HT-29 (cell line): ENCODE measurements at regions not wholly inside any gene's neighbourhood (a gene's known extent, or its start where the extent isn't known, plus 50 kb on each side); places are given as distances from the start of the nearest gene placed in this dataset.
A peak's percentile ranks its signal among the peaks of the same experiment; 100 is the strongest.
"Not testable (repeated sequence)": the region's sequence is repeated elsewhere in the genome, so short reads cannot be mapped to it uniquely, and the experiment has no call there.

Experiments used
- DNase-seq: peaks from one replicate; pipeline ENCODE4 v3.0.0-alpha.2; 2015; ENCODE audit warnings: low spot score

DNA sequence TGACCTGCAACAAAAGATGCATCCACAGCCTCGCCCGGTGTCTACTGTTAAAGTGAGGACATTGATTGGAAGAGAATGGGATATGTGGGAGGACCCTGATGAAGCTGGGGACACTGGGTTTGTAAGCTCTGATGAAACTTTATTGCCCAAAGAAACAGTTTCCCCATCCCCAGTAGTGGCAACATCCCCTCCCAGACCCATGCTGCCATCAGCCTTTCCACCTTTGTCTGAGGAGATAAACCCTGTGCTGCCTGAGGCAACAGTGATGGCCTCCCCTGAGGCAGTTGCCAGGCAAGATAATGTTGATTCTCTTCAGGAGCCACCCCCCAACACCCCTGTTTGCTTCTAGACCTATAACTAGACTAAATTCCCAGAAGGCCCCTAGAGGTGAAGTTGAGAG, 234.0 kb downstream of the TFAP2B start:
- DNase-seq = not testable (repeated sequence)

DNA sequence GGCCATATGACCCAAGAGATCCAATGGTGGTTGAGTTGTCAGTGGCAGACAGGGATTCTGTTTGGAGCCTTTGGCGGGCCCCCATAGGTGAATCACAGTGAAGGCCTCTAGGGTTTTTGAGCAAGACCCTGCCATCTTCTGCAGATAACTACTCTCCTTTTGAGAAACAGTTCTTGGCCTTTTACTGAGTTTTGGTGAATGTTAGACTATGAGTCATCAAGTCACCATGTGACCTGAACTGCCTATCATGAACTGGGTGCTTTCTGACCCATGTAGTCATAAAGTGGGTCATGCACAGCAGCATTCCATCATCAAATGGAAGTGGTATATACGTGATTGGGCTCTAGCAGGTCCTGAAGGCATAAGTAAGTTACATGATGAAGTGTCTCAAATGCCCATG, 236.6 kb downstream of the TFAP2B start:
- DNase-seq = not testable (repeated sequence)

DNA sequence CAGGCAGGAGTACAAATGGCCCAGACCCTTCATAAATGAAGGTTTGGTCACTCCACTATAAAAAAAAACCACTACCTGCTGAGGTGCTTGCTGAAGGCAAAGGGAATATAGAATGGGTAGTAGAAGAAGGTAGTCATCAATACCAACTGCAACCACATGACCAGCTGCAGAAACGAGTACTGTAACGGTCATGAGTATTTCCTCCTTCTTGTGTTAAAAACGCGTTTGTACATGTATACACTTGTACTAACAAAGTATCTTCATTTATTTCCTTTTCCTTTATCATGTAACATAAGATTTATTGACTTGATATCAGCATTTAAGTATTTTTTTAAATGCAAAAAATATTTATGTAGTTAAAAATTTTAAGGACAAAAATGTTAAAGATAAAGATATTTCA, 238.6 kb downstream of the TFAP2B start:
- no peak for DNase-seq

DNA sequence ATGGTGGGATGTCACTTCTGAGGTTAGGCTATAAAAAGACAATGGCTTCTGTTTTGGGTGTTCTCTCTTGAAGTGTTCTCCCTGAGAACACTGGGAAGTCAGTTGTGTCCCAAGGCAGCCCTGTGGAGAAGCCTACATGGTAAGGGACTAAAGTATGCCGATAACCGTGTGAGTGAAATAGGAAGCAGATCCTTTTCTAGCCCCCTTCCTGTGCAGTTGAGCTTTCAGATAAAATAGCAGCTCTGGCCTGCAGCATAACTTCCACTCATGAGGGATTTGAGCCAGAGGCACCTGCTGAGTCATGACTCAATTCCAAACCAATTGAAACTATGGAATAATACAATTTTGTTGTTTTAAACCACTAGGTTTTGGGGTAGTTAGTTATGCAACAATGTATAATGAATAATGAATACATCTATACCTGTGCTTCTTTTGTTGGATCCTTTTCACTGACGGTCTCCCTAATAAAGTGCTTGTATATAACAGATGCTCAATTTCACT, 241.6 kb downstream of the TFAP2B start:
- DNase-seq = no peak

DNA sequence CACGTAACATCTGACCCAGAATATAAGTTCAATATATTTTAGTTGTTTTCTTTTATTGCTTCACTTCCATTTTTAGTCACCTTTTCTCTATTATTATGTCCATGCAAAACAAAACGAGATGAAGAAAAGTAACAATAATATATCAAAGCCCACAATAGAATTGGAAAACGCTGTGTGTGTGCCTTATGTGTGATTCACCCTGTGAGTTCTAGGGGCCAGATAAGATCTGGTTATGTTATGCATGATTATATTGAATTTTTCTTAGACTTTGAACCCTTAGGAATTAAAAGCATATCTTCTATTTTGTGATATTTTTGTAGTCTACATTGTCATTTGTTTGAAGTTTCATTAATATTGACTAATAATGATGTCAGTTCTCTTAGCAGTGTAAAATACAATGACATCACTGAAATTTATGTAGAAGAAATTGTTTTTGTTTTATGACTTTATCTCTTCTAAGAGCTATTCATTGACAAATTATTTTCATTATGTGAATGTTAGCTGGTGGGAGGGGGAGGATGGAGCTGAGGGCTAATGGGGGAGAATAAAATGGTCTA, 243.6 kb downstream of the TFAP2B start:
- no peak for DNase-seq

DNA sequence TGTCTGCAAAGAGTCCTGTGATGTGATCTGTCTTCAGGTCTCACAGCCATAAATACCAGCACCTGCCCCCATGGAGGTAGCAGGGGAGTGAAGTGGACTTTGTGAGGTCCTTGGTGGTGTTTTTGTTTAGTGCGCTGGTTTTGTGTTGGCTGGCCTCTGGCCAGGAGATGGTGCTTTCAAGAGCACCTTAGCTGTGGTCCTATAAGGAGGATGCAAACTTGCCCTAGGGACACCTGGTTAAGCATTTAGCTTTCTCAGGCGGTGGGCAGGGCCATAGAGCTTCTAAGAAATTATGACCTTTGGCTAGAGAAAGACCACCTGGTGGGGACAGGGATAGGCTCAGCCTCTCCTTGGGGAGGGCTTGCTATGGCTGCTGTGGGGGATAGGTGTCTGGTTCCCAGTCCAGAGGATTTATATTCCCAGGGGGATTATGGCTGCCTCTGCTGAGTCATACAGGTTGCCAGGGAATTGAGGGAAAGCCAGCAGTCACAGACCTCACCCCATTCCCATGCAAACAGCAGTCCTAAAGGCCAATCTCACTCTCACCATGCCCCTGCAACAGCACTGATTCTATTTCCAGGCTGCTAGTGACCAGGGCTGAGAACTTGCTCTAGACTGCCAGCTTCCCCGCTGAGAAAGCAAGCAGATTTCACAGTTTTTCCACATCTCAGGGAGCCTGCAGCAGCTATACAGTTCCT, 259.3 kb downstream of the TFAP2B start:
- DNase-seq = no peak

DNA sequence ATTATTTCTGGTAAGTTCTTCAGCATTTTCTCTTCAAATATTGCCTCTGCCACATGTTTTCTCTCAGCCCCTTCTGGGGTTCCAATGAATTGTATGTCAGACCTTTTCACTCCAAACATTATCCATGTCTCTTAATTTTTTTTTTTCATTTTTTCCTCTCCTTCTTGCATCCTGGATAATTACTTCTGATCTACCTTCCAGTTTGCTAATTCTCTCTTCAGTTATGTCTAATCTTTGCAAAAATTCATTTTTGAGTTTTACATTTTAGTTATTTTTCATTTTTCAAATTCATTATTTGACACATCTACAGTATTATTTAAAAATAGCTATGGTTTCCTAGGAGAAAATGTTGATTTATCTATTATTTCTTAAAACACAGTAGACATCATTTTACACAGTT, 271.7 kb downstream of the TFAP2B start:
- DNase-seq = no peak

DNA sequence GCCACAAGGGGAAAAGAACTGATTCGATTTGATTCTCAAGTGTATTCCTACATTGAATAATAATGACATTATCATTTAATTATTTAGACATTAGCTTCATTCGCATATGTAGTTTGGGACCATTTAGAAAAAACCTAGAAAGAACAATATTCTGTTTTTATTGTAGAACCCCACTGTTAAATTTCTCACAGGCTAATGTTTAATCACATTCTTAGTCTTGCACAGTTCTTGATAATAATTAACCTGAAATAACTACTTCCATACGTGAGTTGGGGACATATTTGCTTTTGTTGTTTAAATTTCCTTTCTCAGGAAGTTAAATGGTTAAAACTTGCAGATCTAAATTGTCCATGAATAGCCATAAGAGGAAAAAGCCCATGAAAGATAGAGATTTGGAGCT, 275.2 kb downstream of the TFAP2B start:
- peak; percentile 12 for DNase-seq

DNA sequence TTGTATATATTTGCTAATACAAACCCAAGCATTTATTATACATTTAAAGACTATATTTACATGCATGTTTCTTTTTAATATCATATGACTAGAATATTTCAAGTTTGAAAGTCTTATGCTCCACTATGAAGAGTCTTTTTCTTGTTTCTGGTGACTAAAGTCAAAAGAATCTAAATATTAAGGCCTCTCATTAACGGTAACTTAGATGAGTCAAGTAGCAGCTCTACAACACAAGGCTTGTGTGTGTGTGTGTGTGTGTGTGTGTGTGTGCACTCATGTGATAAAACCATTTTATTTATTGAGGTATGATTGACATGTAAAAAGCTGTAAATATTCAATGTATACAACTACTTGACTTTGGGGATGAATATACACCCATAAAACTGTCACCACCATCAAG, 275.6 kb downstream of the TFAP2B start:
- DNase-seq = peak; percentile 5

DNA sequence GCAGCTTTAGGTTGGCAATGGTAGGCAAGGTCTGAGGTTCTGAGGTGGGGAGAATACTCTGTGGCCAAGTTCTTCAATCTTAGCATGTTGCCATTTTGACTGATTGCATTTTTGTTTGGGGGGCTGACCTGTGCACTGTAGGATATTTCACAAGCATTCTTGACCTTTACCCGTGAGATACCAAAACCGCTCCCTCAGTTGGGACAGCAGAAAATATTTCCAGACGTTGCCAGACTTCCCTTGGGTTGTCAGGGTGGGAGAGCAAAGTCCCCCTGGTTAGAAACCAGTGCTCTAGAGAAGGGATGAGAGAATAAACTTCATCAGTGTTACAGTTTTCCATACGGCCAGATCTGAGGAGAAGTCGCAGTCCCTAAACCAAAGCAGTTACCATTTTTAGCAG, 279.6 kb downstream of the TFAP2B start:
- no peak for DNase-seq

DNA sequence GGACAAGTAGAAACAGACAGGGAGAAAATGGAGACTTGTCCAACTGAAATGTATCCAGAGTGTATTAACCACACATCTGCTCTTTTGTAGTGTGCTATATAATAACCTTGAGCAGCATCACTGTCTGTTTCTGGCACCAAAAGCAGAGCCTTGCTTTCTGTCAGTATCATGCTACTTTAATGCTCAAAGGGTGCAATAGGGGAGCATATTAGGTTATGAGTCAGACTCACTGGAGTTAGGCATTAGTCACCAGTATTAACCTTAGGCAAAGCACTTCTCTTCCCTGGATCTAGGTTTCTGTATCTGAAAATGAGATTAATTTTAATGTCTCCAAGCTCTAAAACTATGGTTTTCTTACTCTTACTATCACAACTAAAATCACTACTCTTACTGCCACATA, 280.1 kb downstream of the TFAP2B start:
- DNase-seq = no peak

DNA sequence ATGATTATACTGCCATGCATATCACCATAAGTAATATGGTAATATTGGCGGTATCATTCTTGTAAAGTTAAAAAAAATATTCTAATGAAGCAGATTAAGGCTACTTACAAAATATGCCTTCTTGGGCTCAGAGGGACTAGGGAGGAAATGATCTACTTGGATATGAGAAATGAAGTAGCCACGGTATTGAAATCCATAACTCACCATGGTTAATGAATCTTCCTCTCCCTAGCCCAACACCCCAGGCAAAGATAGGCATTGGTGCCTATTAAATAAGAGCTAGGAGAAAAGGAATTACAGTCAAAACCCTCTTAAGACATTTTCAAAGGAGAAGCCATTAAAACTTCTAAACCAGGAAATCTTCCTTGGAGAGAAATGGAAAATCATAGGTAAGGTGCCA, 280.5 kb downstream of the TFAP2B start:
- DNase-seq = no peak

DNA sequence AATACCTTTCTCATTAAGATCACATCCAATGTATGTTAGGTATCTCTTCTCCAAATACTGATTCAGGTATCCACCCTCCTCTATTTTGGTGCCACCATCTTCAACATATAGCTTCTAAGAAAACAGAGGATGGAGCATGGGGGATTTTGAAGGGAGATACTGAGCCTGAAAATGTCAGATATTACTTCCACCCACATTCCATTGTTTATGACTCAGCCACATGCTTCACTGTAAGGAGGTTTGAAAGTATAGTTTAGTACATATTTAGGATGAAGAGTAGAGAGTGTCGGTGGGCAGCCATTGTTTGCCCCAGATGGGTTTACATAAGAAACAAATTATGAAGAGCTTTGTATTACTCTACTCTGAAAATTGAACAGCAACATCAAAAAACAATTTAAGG, 286.7 kb downstream of the TFAP2B start:
- DNase-seq = no peak

DNA sequence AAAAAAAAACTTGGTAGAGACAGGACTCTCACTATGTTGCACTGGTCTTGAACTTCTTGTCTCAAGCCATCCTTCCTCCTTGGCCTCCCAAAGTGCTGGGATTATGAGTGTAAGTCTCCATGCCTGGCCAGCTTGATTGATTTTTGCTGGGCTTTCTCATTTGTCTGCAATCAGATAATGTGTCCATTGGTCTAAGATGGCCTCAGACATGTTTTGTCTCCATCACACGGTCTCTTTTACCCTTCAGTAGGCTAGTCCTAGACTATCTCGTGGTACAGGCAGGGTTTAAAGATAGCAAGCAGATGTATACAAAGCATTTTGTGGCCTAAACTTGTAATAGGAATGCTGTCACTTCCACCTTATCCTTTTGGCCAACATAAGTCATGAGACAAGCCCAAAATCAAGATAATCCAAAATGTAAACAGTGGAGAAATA, 289.1 kb downstream of the TFAP2B start:
- DNase-seq = no peak

DNA sequence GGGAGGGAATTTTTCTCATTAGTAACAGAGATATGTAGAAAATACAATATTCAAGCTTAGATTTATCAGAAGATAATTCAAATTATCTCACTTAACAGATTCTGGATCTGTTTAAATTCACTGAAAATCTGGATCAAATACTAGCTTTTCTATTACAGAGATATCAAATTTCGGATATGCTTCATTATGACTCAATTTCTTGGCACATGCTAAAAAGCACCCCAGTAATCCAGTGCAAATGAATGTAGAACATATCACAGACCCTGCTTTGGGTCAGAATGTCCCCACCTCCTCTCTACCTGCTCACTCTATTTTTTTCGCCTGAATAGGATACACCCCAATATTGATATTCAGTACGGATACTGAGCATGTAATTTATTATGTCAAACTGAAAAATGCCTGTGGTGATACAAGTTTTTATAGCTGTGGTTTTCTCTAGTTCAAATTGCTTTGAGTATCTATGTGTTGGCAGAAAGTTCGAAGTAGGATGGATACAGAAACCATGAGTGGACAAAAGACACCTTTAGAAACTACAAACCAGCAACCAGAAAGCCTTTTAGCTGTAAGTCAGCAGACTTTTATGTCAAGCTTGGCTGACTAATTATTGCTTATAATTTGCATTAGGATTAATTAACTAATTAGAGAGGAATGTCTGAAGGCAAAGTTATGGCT, 290.0 kb downstream of the TFAP2B start:
- DNase-seq = no peak

DNA sequence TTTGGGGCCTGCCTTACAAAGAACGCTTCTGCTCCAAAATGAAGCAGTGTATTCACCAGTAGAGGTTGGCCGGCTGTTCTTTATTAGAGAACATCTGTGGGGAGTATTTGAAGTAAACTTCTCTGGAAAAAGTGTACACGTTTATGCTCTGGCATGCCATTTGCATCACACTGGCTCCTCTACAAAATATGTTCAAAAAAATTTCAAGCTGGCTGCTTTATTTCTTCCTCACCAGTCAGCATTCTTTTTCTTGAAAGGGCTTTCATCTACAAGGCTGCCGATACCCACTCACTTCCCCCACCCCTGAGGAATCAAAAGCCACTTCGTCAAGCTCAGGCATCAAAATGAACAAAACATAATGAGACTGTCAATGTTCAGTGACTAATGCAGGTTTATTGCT, 294.1 kb downstream of the TFAP2B start:
- DNase-seq = no peak

DNA sequence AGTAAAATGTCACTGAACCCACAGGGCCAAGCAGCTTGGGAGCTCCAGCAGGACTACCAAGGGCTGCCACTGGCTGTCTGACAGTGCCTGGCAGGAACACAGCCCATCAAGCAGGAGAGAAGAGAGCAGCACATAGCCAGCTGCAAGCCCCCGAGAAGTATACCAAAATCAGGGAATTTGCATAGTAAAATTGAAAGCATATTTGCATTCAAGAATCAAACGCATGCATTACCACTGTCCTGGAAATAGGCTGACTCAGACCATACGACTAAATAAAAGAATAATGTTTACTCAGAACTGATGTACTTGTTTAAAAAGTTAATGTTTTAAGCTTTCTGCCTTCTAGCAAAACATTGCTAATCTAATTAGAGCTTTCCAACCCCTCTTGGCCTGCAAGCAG, 298.1 kb downstream of the TFAP2B start:
- no peak for DNase-seq

DNA sequence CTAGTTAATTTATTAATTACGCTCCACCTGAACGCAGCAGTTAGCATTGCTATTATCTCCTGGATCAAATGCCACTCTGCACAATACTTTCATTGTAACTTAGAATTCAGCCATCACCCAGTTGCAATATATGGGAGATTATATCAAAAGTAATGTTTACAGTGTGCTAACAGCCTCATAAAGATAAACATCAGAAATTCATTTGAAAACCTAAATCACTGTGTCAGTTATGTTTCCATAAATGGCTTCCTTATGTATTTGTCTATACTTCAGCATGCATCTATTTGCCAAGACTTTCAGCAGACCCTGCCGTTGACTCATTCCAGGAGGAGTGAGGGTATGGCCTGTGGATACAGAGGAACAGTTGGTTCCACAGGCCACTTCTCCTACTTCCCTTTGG, 300.1 kb downstream of the TFAP2B start:
- peak; percentile 68 for DNase-seq

DNA sequence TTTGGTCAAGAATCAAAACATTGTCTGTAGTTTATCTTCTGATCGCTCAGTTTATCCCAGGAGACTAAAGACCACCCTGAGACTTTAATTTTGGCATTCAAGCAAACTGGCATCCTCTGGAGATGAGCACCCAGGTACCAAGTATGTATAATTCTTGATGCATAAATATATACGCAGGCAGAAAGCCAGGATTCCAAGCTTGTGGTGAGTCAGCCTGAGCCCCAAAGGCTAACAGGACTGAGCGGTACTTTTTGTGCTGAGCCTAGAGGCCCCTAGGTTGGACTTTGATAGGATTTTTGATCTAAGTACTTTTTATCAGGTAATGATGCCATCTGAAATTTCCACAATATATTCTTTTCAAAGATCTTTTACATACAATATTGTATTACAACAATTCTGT, 301.3 kb downstream of the TFAP2B start:
- no peak for DNase-seq

DNA sequence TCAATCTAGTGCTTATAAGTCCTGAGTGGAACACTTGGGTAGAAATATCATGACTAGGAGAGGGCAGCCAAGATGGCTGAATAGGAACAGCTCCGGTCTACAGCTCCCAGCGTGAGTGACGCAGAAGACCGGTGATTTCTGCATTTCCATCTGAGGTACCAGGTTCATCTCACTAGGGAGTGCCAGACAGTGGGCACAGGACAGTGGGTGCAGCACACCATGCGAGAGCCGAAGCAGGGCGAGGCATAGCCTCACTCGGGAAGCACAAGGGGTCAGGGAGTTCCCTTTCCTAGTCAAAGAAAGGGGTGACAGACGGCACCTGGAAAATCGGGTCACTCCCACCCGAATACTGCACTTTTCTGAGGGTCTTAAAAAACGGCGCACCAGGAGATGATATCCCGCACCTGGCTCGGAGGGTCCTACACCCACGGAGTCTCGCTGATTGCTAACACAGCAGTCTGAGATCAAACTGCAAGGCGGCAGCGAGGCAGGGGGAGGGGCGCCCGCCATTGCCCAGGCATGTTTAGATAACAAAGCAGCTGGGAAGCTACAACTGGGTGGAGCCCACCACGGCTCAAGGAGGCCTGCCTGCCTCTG, 302.8 kb downstream of the TFAP2B start:
- DNase-seq = not testable (repeated sequence)

DNA sequence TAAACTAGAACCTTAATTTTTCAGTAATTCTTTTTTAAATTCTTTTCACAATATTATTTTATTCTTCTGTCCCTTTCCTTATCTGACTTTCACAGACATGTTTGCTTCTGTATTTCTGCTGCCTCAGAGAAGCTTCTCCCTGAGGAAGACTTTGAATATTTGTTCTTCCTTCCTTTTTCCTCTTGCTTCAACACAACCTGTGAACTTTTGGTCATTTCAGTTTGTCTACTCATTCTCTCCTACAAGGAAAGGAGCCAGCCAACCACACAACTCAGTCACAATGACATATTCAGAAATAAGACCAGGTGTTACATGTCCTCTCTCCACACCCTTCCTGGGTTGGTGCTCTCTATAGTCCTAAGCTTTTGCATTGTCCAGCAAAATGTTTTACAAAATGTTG, 310.4 kb downstream of the TFAP2B start:
- no peak for DNase-seq

DNA sequence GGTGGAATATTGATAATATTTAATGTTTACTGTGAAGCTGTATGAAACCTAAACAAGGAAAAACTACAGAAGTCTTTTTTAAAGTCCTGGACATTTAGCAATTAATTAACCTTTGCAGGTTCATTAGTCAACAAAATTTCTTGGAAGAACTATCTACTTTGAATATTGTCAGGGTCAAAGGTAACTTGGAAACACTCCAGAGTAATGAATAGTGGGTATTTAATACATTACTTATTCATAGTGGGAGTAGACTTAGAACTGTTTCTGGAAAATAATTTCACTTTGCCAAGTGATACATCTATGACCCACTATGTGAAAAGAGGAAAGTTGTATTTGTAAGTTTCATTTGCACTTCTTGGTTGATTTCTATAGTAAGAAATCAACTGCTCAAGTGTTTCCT, 319.1 kb downstream of the TFAP2B start:
- peak; percentile 54 for DNase-seq

DNA sequence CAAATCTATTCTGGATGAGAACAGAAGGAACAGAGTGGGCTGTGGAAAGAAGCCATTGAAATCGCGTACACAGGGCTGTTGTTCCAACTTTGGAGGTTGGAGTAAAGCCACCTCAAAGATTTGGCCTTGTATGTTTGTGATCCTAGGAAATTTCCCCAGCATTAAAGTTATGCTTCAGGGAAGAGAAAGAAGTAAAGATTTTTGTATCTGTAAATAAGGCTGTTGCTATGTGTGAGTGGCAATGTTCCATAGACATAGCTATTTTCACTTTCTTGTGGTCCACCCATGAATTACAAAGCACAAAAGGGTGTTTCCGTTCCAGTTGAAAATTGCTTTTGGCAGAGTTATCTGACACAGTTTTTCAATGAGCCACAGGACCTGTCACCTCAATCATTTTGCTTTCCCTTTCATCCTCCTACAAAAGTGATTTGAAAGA, 321.3 kb downstream of the TFAP2B start:
- DNase-seq = no peak
